ENCODE measurements at regions not wholly inside any gene's neighbourhood (a gene's known extent, or its start where the extent isn't known, plus 50 kb on each side); places are given as distances from the start of the nearest gene placed in this dataset.

- peak; percentile 10 for DNase-seq (ENCODE audit: low read depth)
Observed at GRCh38 chr2:111219285-111219684, 98.6 kb downstream of the BCL2L11 start.

GRCh38 chr2:111219734-111220505 is 99.2 kb downstream of the BCL2L11 start:
- no peak for DNase-seq (ENCODE audit: low read depth)

- DNase-seq (ENCODE audit: low read depth), result no peak
Observed at GRCh38 chr2:111220962-111221361, 100.2 kb downstream of the BCL2L11 start.

- no peak for DNase-seq (ENCODE audit: low read depth)
Observed at GRCh38 chr2:111221701-111222100, 101.0 kb downstream of the BCL2L11 start.

- DNase-seq (ENCODE audit: low read depth), result no peak
Observed at GRCh38 chr2:111222204-111222866, 101.6 kb downstream of the BCL2L11 start.

GRCh38 chr2:111225856-111226255 is 105.1 kb downstream of the BCL2L11 start:
- DNase-seq (ENCODE audit: low read depth), result no peak

GRCh38 chr2:111226876-111227700 is 106.4 kb downstream of the BCL2L11 start:
- peak; percentile 26 for DNase-seq (ENCODE audit: low read depth)

GRCh38 chr2:111227716-111228141 is 107.0 kb downstream of the BCL2L11 start:
- DNase-seq (ENCODE audit: low read depth), result peak; percentile 63

GRCh38 chr2:111231532-111232252 is 111.0 kb downstream of the BCL2L11 start:
- DNase-seq (ENCODE audit: low read depth), result no peak

GRCh38 chr2:111235192-111236015 is 114.7 kb downstream of the BCL2L11 start:
- no peak for DNase-seq (ENCODE audit: low read depth)

- no peak for DNase-seq (ENCODE audit: low read depth)
Observed at GRCh38 chr2:111236025-111236424, 115.3 kb downstream of the BCL2L11 start.

- no peak for DNase-seq (ENCODE audit: low read depth)
Observed at GRCh38 chr2:111238296-111238695, 117.6 kb downstream of the BCL2L11 start.

GRCh38 chr2:111239107-111239506 is 118.4 kb downstream of the BCL2L11 start:
- DNase-seq (ENCODE audit: low read depth), result no peak

GRCh38 chr2:111239581-111240249 is 119.0 kb downstream of the BCL2L11 start:
- DNase-seq (ENCODE audit: low read depth), result no peak

- DNase-seq (ENCODE audit: low read depth), result no peak
Observed at GRCh38 chr2:111243295-111243694, 122.6 kb downstream of the BCL2L11 start.

- no peak for DNase-seq (ENCODE audit: low read depth)
Observed at GRCh38 chr2:111244864-111245263, 124.2 kb downstream of the BCL2L11 start.

- no peak for DNase-seq (ENCODE audit: low read depth)
Observed at GRCh38 chr2:111246620-111247061, 125.9 kb downstream of the BCL2L11 start.

- DNase-seq (ENCODE audit: low read depth), result no peak
Observed at GRCh38 chr2:111247491-111247890, 126.8 kb downstream of the BCL2L11 start.

GRCh38 chr2:111249806-111250205 is 129.1 kb downstream of the BCL2L11 start:
- no peak for DNase-seq (ENCODE audit: low read depth)
